Eye (tissue), 1 donor: ENCODE measurements at regions not wholly inside any gene's neighbourhood (a gene's known extent, or its start where the extent isn't known, plus 50 kb on each side); places are given as distances from the start of the nearest gene placed in this dataset.
A peak's percentile ranks its signal among the peaks of the same experiment; 100 is the strongest.

Source experiments
- DNase-seq: peaks from one replicate; pipeline ENCODE4 v3.0.0-alpha.2; 2015

- no peak for DNase-seq
Observed at GRCh38 chr2:120555092-120555491, 180.6 kb upstream of the GLI2 start.

GRCh38 chr2:120556911-120557310, 178.8 kb upstream of the GLI2 start:
- DNase-seq = no peak

- no peak for DNase-seq
Observed at GRCh38 chr2:120558847-120559246, 176.8 kb upstream of the GLI2 start.

GRCh38 chr2:120559401-120559800, 176.3 kb upstream of the GLI2 start:
- DNase-seq = no peak

- DNase-seq = no peak
Observed at GRCh38 chr2:120560330-120560729, 175.3 kb upstream of the GLI2 start.

GRCh38 chr2:120561379-120562035, 174.2 kb upstream of the GLI2 start:
- DNase-seq = no peak

GRCh38 chr2:120562218-120563005, 173.3 kb upstream of the GLI2 start:
- DNase-seq = no peak

- no peak for DNase-seq
Observed at GRCh38 chr2:120563616-120564015, 172.1 kb upstream of the GLI2 start.

- DNase-seq = peak; percentile 47
Observed at GRCh38 chr2:120564213-120565094, 171.2 kb upstream of the GLI2 start.

GRCh38 chr2:120565095-120565460, 170.6 kb upstream of the GLI2 start:
- no peak for DNase-seq

GRCh38 chr2:120565929-120566328, 169.7 kb upstream of the GLI2 start:
- DNase-seq = no peak

GRCh38 chr2:120566331-120567035, 169.2 kb upstream of the GLI2 start:
- no peak for DNase-seq

GRCh38 chr2:120567128-120567527, 168.5 kb upstream of the GLI2 start:
- no peak for DNase-seq

GRCh38 chr2:120568089-120568974, 167.3 kb upstream of the GLI2 start:
- DNase-seq = no peak

- DNase-seq = no peak
Observed at GRCh38 chr2:120568975-120569268, 166.7 kb upstream of the GLI2 start.

- DNase-seq = no peak
Observed at GRCh38 chr2:120570001-120570400, 165.7 kb upstream of the GLI2 start.

- DNase-seq = no peak
Observed at GRCh38 chr2:120570546-120570945, 165.1 kb upstream of the GLI2 start.

- no peak for DNase-seq
Observed at GRCh38 chr2:120571015-120571728, 164.5 kb upstream of the GLI2 start.

- no peak for DNase-seq
Observed at GRCh38 chr2:120572226-120572625, 163.4 kb upstream of the GLI2 start.

- DNase-seq = no peak
Observed at GRCh38 chr2:120574620-120575019, 161.0 kb upstream of the GLI2 start.

- DNase-seq = no peak
Observed at GRCh38 chr2:120575966-120576365, 159.7 kb upstream of the GLI2 start.
